ENCODE measurements at regions not wholly inside any gene's neighbourhood (a gene's known extent, or its start where the extent isn't known, plus 50 kb on each side); places are given as distances from the start of the nearest gene placed in this dataset.
A peak's percentile ranks its signal among the peaks of the same experiment; 100 is the strongest.

- DNase-seq, result peak; percentile 78
Observed at GRCh38 chr4:138919094-138919936, 96.3 kb upstream of the NOCT start.

- no peak for DNase-seq
Observed at GRCh38 chr4:138918169-138918869, 97.3 kb upstream of the NOCT start.

GRCh38 chr4:138916763-138917162, 98.8 kb upstream of the NOCT start:
- no peak for DNase-seq

- no peak for DNase-seq
Observed at GRCh38 chr4:138915756-138916155, 99.8 kb upstream of the NOCT start.

GRCh38 chr4:138912704-138913340, 102.8 kb upstream of the NOCT start:
- no peak for DNase-seq

- peak; percentile 84 for DNase-seq
Observed at GRCh38 chr4:138911909-138912703, 103.5 kb upstream of the NOCT start.

- peak; percentile 97 for DNase-seq
Observed at GRCh38 chr4:138910914-138911336, 104.7 kb upstream of the NOCT start.

- peak; percentile 66 for DNase-seq
Observed at GRCh38 chr4:138910195-138910913, 105.2 kb upstream of the NOCT start.

- peak; percentile 30 for DNase-seq
Observed at GRCh38 chr4:138909587-138909986, 106.0 kb upstream of the NOCT start.

- no peak for DNase-seq
Observed at GRCh38 chr4:138908134-138908533, 107.4 kb upstream of the NOCT start.

- no peak for DNase-seq
Observed at GRCh38 chr4:138907174-138907573, 108.4 kb upstream of the NOCT start.

- DNase-seq, result no peak
Observed at GRCh38 chr4:138904793-138905192, 110.8 kb upstream of the NOCT start.

- no peak for DNase-seq
Observed at GRCh38 chr4:138903185-138903584, 112.4 kb upstream of the NOCT start.

GRCh38 chr4:138902705-138903104, 112.9 kb upstream of the NOCT start:
- DNase-seq, result no peak

GRCh38 chr4:138901177-138901576, 114.4 kb upstream of the NOCT start:
- no peak for DNase-seq

- no peak for DNase-seq
Observed at GRCh38 chr4:138899999-138900398, 115.6 kb upstream of the NOCT start.

GRCh38 chr4:138898282-138898681, 117.3 kb upstream of the NOCT start:
- DNase-seq, result peak; percentile 87

- peak; percentile 87 for DNase-seq
Observed at GRCh38 chr4:138897811-138898226, 117.8 kb upstream of the NOCT start.

GRCh38 chr4:138894709-138895108, 120.9 kb upstream of the NOCT start:
- no peak for DNase-seq

- DNase-seq, result no peak
Observed at GRCh38 chr4:138894011-138894410, 121.6 kb upstream of the NOCT start.

- no peak for DNase-seq
Observed at GRCh38 chr4:138892483-138893407, 122.8 kb upstream of the NOCT start.

All from NCI-H510A treated with DMSO at 0.1 percent for 48 hours (cell line).